Fibroblast of lung (primary cell): ENCODE measurements at regions not wholly inside any gene's neighbourhood (a gene's known extent, or its start where the extent isn't known, plus 50 kb on each side); places are given as distances from the start of the nearest gene placed in this dataset.

Experiments
- DNase-seq, 2 donors: peaks; one replicate each; pipeline versions ENCODE4 v3.0.0 to v3.0.0-alpha.2; 2010; ENCODE audit warnings: low read depth in 2 of 2
- H2AFZ ChIP-seq: 2 replicates; pipeline ENCODE4 v1.5.1; 2012; ENCODE audit warnings: low read length, control low read depth, inconsistent platforms
- H3K27ac ChIP-seq: 2 replicates; pipeline ENCODE4 v1.5.1; 2011; ENCODE audit warnings: low read length, control low read depth; ENCODE audit not compliant: insufficient read depth
- H3K27me3 ChIP-seq: 2 replicates; pipeline ENCODE4 v1.5.1; 2011; ENCODE audit warnings: mild to moderate bottlenecking, low read length; ENCODE audit not compliant: control insufficient read depth, insufficient read depth
- H3K36me3 ChIP-seq: 2 replicates; pipeline ENCODE4 v1.5.1; 2011; ENCODE audit warnings: low read length; ENCODE audit not compliant: control insufficient read depth, insufficient read depth
- H3K4me1 ChIP-seq: 2 replicates; pipeline ENCODE4 v1.5.1; 2011; ENCODE audit warnings: low read length; ENCODE audit not compliant: control insufficient read depth, insufficient read depth; ENCODE audit errors: extremely low read depth
- H3K4me2 ChIP-seq: 2 replicates; pipeline ENCODE4 v1.5.1; 2011; ENCODE audit warnings: low read length, control low read depth; ENCODE audit not compliant: insufficient read depth; ENCODE audit errors: extremely low read depth
- H3K4me3 ChIP-seq, 4 experiments: fragments of 200-600 bp in 1 of 4; sonication (generic) in 1 of 4; replicated peaks in 1 of 4; 2 replicates each; pipeline ENCODE4 v1.5.1; 2011 to 2016; ENCODE audit warnings: low read length in 4 of 4, low read depth in 3 of 4, mild to moderate bottlenecking in 3 of 4, control low read depth in 2 of 4, inconsistent platforms in 1 of 4, mixed read lengths in 1 of 4; ENCODE audit not compliant: insufficient read depth in 1 of 4; ENCODE audit errors: control extremely low read depth in 1 of 4
- H3K79me2 ChIP-seq: 2 replicates; pipeline ENCODE4 v1.5.1; 2012; ENCODE audit warnings: mild to moderate bottlenecking, low read length, inconsistent platforms; ENCODE audit not compliant: control insufficient read depth, insufficient read depth
- H3K9ac ChIP-seq: 2 replicates; pipeline ENCODE4 v1.5.1; 2011; ENCODE audit warnings: mild to moderate bottlenecking, low read length, control low read depth; ENCODE audit not compliant: insufficient read depth
- H3K9me3 ChIP-seq: 2 replicates; pipeline ENCODE4 v1.5.1; 2012; ENCODE audit warnings: low read depth, low read length; ENCODE audit not compliant: control insufficient read depth, insufficient read depth
- H4K20me1 ChIP-seq: 2 replicates; pipeline ENCODE4 v1.5.1; 2011; ENCODE audit warnings: low read length; ENCODE audit not compliant: control insufficient read depth, insufficient read depth; ENCODE audit errors: extremely low read depth
- EZH2 ChIP-seq: IDR thresholded peaks from 2 replicates; pipeline ENCODE4 v1.5.1; 2012; ENCODE audit warnings: low read length, control low read depth, mild to moderate bottlenecking; ENCODE audit errors: missing control alignments
- TF ChIP-seq, protein P1 (sequence below), 2 donors: IDR thresholded peaks in 1 of 2; conservative IDR thresholded peaks in 1 of 2; 1 replicate in 1 of 2; 2 replicates in 1 of 2; pipeline ENCODE4 v1.5.1; 2011 to 2012; ENCODE audit warnings: low read length in 2 of 2, control low read depth in 1 of 2, inconsistent platforms in 1 of 2, low read depth in 1 of 2, mild to moderate bottlenecking in 1 of 2

DNA sequence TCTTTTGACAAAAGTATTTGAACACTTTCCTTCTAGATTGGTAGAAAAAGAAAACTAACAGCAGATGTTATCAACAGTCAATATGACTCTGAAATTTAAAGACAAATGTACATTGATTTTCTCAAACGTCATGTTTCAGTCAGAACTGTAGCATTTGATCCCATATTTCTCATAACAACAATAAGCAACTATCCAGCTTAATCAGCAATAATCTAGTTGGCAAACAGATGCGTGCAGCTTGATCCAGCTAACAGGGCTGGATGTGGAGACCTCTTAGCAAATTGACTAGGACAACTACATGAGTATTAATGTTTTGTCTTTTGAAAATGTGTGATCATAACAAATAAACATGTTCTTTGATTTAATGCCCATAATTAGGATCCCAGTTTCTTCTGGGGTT lies 94.0 kb upstream of the STT3B start:
- Histone ChIP-seq H3K9me3 (no peaks in the 10 kb centered on the region), H3K4me2 (no peak overlapping the region), H3K9ac (no peak overlapping the region), H4K20me1 (no peaks in the 10 kb centered on the region), H3K27me3 (no peaks in the 10 kb centered on the region), H3K36me3 (no peaks in the 10 kb centered on the region), H3K27ac (no peak overlapping the region), H3K4me1 (no peaks in the 10 kb centered on the region), H3K79me2 (no peaks in the 10 kb centered on the region), H3K4me3 (no peak overlapping the region), H2AFZ (no peak overlapping the region)
- no peak for DNase-seq
- no peak for TF ChIP-seq EZH2
- TF ChIP-seq, protein P1, sequence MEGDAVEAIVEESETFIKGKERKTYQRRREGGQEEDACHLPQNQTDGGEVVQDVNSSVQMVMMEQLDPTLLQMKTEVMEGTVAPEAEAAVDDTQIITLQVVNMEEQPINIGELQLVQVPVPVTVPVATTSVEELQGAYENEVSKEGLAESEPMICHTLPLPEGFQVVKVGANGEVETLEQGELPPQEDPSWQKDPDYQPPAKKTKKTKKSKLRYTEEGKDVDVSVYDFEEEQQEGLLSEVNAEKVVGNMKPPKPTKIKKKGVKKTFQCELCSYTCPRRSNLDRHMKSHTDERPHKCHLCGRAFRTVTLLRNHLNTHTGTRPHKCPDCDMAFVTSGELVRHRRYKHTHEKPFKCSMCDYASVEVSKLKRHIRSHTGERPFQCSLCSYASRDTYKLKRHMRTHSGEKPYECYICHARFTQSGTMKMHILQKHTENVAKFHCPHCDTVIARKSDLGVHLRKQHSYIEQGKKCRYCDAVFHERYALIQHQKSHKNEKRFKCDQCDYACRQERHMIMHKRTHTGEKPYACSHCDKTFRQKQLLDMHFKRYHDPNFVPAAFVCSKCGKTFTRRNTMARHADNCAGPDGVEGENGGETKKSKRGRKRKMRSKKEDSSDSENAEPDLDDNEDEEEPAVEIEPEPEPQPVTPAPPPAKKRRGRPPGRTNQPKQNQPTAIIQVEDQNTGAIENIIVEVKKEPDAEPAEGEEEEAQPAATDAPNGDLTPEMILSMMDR (conservative IDR thresholded peaks at IDR 0.05 in 1 of 2, IDR thresholded peaks at IDR 0.05 in 1 of 2; ENCODE audit: low read depth in 1 of 2, low read length in 2 of 2) = no peak

DNA sequence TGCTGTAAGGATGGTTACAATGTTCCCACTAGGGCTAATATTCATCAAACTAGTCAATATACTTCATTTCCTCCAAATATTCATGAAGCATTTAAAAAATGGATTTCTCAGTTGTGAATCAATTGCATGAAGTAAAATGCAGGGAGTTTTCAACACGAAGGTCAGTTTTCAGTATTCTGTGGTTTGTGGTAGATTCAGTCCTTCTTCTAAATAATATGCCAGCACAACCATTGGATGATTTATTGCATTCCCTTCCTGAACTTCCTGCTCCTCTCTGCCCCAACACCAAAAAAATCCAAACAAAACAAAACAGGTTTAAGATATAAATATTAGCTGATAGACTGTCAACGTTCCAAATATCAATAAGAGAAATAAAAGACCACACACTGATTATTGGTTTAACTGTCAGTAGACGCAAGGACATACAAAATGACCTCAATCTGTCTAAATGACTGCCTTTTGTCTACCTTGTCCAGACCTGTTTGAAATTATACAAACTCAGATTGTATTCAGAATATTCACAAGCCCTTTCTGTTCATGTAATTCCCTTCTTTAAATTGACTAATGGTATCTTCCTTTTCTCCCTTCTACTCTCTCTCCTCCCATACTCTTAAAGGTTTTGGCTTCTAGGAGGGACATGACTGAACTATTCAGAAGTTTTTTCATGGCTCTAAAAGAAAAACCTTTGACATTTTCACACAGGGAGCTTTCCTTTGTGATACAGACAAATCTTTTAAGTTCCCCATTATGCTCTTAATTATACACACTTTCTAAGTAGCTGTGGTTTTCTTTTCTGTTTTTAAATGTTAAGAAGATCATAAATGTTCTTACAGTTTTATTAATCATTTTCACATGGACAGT lies 92.6 kb upstream of the STT3B start:
- DNase-seq = peak in 1 of 2 donors; percentile 67
- Histone ChIP-seq H3K36me3 (no peaks in the 10 kb centered on the region), H3K9ac (no peak overlapping the region), H3K4me1 (no peaks in the 10 kb centered on the region), H3K27me3 (no peaks in the 10 kb centered on the region), H2AFZ (no peak overlapping the region), H4K20me1 (no peaks in the 10 kb centered on the region), H3K79me2 (no peaks in the 10 kb centered on the region), H3K4me2 (no peak overlapping the region), H3K9me3 (no peaks in the 10 kb centered on the region), H3K4me3 (no peak overlapping the region), H3K27ac (no peak overlapping the region)
- TF ChIP-seq, protein P1 (conservative IDR thresholded peaks at IDR 0.05 in 1 of 2, IDR thresholded peaks at IDR 0.05 in 1 of 2; ENCODE audit: low read depth in 1 of 2, low read length in 2 of 2) = no peak
- TF ChIP-seq EZH2 = no peak

DNA sequence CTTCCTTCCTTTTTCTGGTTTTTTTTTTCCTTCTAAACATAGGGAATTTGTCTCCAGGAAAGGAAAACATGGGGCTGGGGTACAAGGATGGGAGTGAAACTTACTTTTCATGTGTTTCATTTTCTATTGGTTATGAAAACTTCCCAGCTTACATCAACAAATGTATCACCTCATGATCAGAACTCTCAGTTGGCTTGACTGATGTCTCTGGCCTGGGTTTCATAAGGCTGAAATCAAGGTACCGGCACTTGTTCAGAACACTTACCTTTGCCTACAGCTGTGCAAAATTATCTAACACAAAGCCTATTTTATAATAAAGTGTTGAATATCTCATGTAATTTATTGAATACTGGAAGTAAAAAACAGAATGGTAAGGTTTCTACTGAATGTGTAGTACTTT lies 91.8 kb upstream of the STT3B start:
- no peak overlapping the region for H3K4me2 ChIP-seq
- no peak for DNase-seq
- no peaks in the 10 kb centered on the region for H3K27me3 ChIP-seq
- no peaks in the 10 kb centered on the region for H4K20me1 ChIP-seq
- TF ChIP-seq, protein P1 (conservative IDR thresholded peaks at IDR 0.05 in 1 of 2, IDR thresholded peaks at IDR 0.05 in 1 of 2; ENCODE audit: low read depth in 1 of 2, low read length in 2 of 2) = no peak
- no peak for TF ChIP-seq EZH2
- no peaks in the 10 kb centered on the region for H3K4me1 ChIP-seq
- H3K27ac ChIP-seq = no peak overlapping the region
- no peaks in the 10 kb centered on the region for H3K9me3 ChIP-seq
- H3K79me2 ChIP-seq = no peaks in the 10 kb centered on the region
- H3K9ac ChIP-seq = no peak overlapping the region
- H3K36me3 ChIP-seq = no peaks in the 10 kb centered on the region
- H2AFZ ChIP-seq = no peak overlapping the region
- no peak overlapping the region for H3K4me3 ChIP-seq
